ENCODE measurements at regions not wholly inside any gene's neighbourhood (a gene's known extent, or its start where the extent isn't known, plus 50 kb on each side); places are given as distances from the start of the nearest gene placed in this dataset.
"Not testable (repeated sequence)": the region's sequence is repeated elsewhere in the genome, so short reads cannot be mapped to it uniquely, and the experiment has no call there.

DNA sequence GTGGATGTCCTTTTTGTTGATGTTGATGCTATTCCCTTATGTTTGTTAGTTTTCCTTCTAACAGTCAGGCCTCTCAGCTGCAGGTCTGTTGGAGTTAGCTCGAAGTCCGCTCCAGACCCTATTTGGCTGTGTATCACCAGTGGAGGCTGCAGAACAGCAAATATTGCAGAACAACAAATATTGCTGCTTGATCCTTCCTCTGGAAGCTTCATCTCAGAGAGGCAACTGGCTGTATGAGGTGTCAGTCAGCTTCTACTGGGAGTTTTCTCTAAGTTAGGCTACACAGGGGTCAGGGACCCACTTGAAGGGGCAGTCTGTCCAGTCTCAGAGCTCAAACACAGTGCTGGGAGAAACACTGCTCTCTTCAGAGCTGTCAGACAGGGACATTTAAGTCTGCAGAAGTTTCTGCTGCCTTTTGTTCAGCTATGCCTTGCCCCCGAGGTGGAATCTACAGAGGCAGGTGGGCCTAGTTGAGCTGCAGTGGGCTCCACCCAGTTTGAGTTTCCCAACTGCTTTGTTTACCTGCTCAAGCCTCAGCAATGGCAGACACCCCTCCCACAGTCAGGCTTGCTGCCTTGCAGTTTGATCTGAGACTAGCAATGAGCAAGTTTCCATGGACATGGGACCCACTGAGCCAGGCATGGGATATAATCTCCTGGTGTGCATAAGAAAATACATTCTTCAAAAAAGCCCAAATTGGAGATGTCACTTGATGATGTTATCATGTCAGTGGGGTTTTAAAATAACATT is 99.5 kb downstream of the KDM5D start:
- DNase-seq (ENCODE audit: low read depth in 2 of 3, low spot score in 1 of 3), result no peak

DNA sequence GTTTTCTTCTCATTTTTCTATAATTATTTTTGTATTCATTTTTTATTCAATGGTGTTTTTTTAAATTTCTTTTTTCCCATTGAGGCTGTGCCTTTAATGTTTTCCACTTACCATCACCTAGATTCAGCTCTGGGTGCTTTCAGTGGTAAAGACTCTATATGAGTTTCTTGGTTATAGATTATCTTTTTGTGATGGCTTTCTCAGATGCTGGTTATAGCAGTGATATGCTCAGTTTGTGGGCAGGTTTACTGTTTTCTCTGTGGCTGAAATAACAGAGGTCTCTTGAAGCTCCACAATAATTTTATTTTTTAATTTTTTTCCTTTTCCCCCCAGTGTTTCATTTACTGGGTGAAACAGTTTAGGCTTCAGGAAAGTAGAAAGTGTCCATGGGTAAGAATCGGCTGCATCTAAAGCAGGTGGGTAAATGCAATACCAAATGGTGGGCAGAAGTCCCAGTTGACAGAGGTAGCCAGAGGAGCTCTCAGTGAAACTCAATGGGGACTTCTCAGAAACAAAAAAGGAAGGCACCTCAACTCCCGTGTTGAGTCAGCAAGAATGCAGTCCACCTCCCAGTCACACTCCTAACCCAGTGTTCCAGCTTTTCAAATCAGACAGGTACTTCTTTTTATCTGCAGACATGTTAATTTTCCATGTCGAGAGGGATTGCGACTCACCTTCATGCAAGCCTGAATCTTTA is 106.7 kb downstream of the KDM5D start:
- DNase-seq (ENCODE audit: low read depth in 2 of 3, low spot score in 1 of 3), result no peak

DNA sequence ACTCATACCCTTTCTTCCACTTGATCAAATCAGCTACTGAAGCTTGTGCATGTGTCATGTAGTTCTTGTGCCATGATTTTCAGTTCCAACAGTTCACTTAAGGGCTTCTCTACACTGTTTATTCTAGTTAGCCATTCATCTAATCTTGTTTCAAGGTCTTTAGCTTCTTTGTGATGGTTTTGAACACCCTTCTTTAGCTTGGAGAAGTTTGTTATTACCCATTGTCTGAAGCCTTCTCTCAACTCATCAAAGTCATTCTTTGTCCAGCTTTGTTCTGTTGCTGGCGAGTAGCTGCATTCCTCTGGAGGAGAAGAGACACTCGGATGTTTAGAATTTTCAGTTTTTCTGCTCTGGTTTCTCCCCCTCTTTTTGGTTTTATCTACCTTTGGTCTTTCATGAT is 115.6 kb downstream of the KDM5D start:
- no peak for DNase-seq (ENCODE audit: low read depth in 2 of 3, low spot score in 1 of 3)

DNA sequence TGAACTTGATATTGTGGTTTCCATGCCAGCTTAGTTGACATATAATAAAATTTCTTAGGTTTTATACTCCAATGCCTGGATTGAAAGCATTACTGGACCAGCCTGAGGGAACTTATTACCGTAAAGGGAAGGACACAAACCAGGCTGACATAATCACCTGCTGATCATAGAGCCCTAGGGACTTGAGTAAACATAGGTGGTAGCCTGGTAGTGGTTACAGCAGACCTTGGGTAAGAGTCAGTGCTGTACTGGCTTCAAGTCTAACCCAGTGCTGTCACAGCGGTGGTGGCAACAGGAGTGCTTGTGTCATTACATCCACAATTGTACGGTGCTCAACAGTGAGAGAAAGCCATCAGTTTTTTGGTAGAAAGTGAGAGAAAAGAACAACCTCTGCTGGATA is 122.1 kb downstream of the KDM5D start:
- no peak for DNase-seq (ENCODE audit: low read depth in 2 of 3, low spot score in 1 of 3)

DNA sequence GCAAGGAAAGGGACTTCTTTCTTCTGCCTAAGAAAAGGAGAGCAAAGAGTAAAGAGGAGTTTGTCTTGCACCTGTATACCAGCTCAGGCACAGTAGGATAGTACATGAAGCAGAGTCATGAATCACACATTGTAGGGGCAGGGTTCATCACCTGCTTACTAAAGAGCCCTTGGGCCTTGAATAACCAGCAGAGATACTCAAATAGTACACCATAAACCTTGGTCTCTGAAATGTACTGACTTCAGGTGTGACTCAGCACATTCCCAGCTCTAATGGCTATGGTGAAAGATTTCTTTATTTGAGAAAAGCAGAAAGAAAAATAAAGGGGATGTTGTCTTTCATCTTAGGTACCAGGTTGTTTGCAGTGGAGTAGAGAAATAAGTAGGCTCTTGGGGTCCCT is 122.8 kb downstream of the KDM5D start:
- no peak for DNase-seq (ENCODE audit: low read depth in 2 of 3, low spot score in 1 of 3)

DNA sequence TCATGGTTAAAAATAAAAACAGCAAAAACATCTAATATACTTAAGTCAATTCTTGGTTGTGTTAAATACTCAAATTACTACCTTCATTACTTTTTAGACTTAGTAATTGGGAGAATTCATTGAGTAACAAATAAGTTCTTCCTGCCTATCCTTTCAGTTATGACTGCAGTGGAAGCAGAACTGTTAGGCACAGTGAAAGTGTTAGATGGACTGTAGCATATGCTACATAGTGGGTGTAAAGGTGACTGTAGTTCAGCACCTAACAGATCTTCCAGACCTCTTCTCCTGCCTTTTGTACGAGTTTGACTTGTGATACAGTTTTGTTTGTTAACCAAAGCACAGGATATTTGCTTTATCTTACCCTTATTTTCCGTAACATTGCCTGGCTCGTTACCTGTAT is 143.4 kb downstream of the KDM5D start:
- DNase-seq (ENCODE audit: low read depth in 2 of 3, low spot score in 1 of 3), result no peak

- no peak for DNase-seq (ENCODE audit: low read depth in 2 of 3, low spot score in 1 of 3)
Measured at GRCh38 chrY:19600711-19601110, 143.8 kb downstream of the KDM5D start.

DNA sequence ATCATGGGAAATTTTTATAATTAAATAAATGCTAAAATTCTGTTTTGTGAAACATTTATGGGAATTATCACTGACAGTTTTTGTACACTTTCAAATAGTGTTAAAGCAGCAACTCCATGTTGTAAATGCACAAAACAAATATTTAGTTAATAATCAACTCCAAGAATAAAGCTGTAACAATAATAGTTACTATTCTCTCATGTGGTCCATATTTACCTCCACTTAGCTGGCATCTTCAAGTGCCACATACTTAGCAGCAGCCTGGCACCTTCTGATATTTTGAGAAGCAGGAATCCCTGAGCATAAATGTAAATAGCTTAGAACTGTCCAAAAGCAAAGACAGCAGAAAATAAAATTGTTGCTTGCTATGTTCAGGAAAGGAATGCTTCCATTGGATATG is 154.3 kb downstream of the KDM5D start:
- DNase-seq (ENCODE audit: low read depth in 2 of 3, low spot score in 1 of 3), result no peak

DNA sequence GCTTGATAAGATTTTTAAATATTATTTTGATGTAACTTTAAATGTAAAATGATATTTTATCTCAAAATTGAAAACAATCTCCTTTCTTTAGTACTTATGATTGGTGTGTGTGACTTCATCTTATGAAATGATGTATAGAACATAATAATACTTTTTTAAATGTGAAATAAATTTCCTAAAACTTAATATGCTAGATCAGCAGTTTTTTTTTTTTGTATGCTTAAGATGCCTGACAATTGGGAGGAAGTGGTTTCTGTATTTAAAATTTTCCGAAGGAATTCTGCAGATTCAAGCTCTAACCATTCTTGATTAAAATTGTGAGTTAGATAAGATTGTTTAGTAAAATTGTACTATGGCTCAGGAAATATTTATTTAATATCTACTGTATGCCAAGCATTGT is 154.9 kb downstream of the KDM5D start:
- DNase-seq (ENCODE audit: low read depth in 2 of 3, low spot score in 1 of 3), result no peak

- no peak for DNase-seq (ENCODE audit: low read depth in 2 of 3, low spot score in 1 of 3)
Measured at GRCh38 chrY:19587311-19587710, 157.2 kb downstream of the KDM5D start.

- DNase-seq (ENCODE audit: low read depth in 2 of 3, low spot score in 1 of 3), result not testable (repeated sequence)
Measured at GRCh38 chrY:19580990-19581389, 163.5 kb downstream of the KDM5D start.

GRCh38 chrY:19578281-19578874 is 166.1 kb downstream of the KDM5D start:
- no peak for DNase-seq (ENCODE audit: low read depth in 2 of 3, low spot score in 1 of 3)

DNA sequence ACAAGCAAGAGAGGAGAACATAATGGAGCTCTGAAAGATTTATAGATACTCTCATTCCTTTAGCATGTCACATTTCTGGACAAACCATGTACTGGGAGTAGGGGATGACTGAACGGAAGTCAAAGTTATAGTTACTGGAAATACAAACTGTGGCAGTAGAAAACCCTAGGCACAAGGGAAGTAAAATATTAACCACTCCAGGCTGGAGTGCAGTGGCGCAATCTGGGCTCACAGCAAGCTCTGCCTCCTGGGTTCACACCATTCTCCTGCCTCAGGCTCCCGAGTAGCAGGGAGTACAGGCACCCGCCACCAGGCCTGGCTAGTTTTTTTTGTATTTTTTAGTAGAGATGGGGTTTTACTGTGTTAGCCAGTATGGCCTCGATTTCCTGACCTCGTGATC is 167.3 kb downstream of the KDM5D start:
- no peak for DNase-seq (ENCODE audit: low read depth in 2 of 3, low spot score in 1 of 3)

GRCh38 chrY:19574939-19575338 is 169.6 kb downstream of the KDM5D start:
- no peak for DNase-seq (ENCODE audit: low read depth in 2 of 3, low spot score in 1 of 3)

DNA sequence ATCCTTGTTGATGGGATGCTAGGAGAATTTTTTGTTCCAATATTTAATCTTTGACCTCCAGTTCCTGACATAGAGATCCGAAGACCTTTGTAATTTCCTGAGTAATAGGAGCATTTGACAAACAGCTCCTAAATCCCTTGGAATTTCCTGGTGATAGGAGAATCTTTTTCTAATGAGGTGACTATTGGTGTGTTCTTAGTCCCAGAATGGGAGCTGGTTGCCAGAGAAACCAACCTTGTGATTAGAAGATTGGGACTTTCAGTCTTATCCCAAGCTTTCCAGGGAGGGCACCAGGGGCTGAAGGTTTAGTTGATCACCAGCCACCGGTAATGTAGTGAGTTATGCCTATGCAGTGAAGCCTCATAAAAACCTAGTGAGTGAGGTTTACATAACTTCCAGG is 170.9 kb downstream of the KDM5D start:
- DNase-seq (ENCODE audit: low read depth in 2 of 3, low spot score in 1 of 3), result no peak

DNA sequence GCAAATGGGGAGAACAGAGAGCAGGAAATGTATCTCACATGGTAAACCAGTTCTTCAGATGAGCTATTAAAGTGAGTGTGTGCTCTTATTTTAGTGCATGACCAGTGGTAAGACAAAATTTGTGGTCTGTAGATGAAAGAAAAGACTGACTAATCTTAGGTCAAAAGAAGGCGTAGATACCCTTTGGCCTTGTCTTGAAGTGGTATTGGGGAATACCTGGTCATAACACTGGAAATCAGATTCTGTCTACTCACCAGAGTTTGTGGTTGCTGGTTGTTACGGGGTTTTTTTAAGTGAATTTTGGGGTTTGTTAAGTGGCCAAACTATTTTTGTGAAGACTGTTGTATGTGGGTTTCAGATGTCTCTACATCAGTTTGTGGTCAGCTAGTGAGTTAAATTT is 173.5 kb downstream of the KDM5D start:
- DNase-seq (ENCODE audit: low read depth in 2 of 3, low spot score in 1 of 3), result no peak

GRCh38 chrY:19567943-19568342 is 176.6 kb downstream of the KDM5D start:
- DNase-seq (ENCODE audit: low read depth in 2 of 3, low spot score in 1 of 3), result no peak

GRCh38 chrY:19567051-19567921 is 177.2 kb downstream of the KDM5D start:
- DNase-seq (ENCODE audit: low read depth in 2 of 3, low spot score in 1 of 3), result peak in 2 of 3 donors; percentile 62 to 75

GRCh38 chrY:19559161-19559560 is 185.4 kb downstream of the KDM5D start:
- no peak for DNase-seq (ENCODE audit: low read depth in 2 of 3, low spot score in 1 of 3)

DNA sequence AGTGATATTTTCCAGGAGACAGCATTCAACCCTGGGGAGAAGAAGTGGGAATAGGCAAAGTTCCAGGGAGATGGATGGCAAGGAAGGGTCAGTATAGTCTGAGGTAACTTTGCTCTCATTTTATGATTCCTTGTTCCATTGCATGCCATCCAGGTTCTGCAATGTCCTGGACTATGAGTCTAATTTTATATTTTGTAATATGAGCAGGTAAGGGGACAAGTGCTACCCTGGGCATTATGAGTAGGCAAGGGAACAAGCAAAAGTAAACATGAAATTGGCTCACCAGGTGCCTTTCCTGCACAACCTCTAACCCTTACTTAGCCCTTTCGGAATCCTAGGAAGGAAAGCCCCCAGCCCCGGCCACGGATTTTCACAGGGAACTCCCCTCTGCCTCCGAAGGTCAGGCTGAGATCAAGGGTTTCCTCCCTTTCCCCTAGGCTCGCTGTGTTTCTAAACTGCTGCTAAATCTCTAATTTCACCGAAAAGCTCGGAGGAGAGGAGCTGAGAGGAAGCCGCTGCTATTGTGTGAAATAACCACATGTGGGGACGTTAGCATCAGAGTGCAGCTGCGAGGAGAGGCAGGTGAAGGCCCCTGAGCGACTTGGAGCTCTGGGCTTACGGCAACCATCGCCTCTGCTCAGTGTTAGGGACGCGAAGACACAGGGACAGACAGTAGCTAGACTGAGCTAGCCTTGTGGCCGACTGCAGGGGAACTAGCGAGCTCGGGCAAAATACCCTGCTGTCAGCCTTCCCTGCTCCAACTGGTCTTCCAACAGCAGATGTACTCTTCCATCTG is 194.7 kb downstream of the KDM5D start:
- no peak for DNase-seq (ENCODE audit: low read depth in 2 of 3, low spot score in 1 of 3)
